H1 (cell line): ENCODE measurements at regions not wholly inside any gene's neighbourhood (a gene's known extent, or its start where the extent isn't known, plus 50 kb on each side); places are given as distances from the start of the nearest gene placed in this dataset.

Experiments used
- BACH1 ChIP-seq: IDR thresholded peaks from 2 replicates; pipeline ENCODE4 v1.6.1; 2012; ENCODE audit warnings: low read length, improper control_type of control experiment
- POLR2A ChIP-seq, 2 experiments: IDR thresholded peaks; 1 replicate in 1 of 2; 2 replicates in 1 of 2; pipeline ENCODE4 v1.6.1; 2011; ENCODE audit warnings: low read depth in 2 of 2, low read length in 2 of 2, mild to moderate bottlenecking in 2 of 2; ENCODE audit errors: control extremely low read depth in 1 of 2
- POLR2AphosphoS5 ChIP-seq: IDR thresholded peaks from 2 replicates; pipeline ENCODE4 v1.6.1; 2011; ENCODE audit warnings: low read depth, low read length
- ZNF274 ChIP-seq: IDR thresholded peaks from 2 replicates; pipeline ENCODE4 v1.7.0; 2012; ENCODE audit warnings: low read length, borderline replicate concordance; ENCODE audit errors: extremely low read depth
- TF ChIP-seq, protein P1 (sequence below), 3 experiments: IDR thresholded peaks; 1 replicate in 2 of 3; 2 replicates in 1 of 3; pipeline versions ENCODE4 v1.5.1 to v1.6.1; 2011; ENCODE audit warnings: low read length in 3 of 3, mild to moderate bottlenecking in 3 of 3, inconsistent platforms in 2 of 3, low read depth in 1 of 3, moderate library complexity in 1 of 3; ENCODE audit not compliant: insufficient read depth in 1 of 3; ENCODE audit errors: control extremely low read depth in 1 of 3

DNA sequence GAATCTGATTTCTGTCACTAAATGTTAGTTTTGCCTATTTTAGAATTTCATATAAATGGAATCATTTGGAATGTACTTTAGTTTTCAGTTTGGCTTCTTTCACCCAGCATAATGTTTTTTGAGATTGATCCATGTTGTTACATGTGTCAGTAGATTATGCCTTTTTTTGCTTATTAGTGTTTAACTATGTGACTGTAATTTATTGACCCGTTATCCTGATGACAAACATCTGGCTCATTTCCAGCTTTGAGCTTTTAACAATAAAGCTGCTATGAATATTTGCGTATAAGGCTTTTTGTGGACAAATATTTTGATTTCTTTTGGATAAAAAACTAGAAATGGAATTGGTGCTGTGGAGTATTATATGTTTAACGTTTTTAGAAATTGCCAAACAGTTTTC, 254.5 kb upstream of the CFAP20DC start:
- TF ChIP-seq BACH1 = no peak
- TF ChIP-seq ZNF274 = no peak
- no peak for TF ChIP-seq POLR2AphosphoS5
- TF ChIP-seq, protein P1, sequence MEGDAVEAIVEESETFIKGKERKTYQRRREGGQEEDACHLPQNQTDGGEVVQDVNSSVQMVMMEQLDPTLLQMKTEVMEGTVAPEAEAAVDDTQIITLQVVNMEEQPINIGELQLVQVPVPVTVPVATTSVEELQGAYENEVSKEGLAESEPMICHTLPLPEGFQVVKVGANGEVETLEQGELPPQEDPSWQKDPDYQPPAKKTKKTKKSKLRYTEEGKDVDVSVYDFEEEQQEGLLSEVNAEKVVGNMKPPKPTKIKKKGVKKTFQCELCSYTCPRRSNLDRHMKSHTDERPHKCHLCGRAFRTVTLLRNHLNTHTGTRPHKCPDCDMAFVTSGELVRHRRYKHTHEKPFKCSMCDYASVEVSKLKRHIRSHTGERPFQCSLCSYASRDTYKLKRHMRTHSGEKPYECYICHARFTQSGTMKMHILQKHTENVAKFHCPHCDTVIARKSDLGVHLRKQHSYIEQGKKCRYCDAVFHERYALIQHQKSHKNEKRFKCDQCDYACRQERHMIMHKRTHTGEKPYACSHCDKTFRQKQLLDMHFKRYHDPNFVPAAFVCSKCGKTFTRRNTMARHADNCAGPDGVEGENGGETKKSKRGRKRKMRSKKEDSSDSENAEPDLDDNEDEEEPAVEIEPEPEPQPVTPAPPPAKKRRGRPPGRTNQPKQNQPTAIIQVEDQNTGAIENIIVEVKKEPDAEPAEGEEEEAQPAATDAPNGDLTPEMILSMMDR (IDR thresholded peaks at IDR 0.05; ENCODE audit: control extremely low read depth in 1 of 3, insufficient read depth in 1 of 3, low read depth in 1 of 3, low read length in 3 of 3) = no peak
- TF ChIP-seq POLR2A (IDR thresholded peaks at IDR 0.05; ENCODE audit: control extremely low read depth in 1 of 2, low read depth in 2 of 2, low read length in 2 of 2) = no peak
